Renal pelvis (tissue), 1 donor: ENCODE measurements at regions not wholly inside any gene's neighbourhood (a gene's known extent, or its start where the extent isn't known, plus 50 kb on each side); places are given as distances from the start of the nearest gene placed in this dataset.

Experiments used
- DNase-seq: peaks from one replicate; pipeline ENCODE4 v3.0.0-alpha.2; 2013

DNA sequence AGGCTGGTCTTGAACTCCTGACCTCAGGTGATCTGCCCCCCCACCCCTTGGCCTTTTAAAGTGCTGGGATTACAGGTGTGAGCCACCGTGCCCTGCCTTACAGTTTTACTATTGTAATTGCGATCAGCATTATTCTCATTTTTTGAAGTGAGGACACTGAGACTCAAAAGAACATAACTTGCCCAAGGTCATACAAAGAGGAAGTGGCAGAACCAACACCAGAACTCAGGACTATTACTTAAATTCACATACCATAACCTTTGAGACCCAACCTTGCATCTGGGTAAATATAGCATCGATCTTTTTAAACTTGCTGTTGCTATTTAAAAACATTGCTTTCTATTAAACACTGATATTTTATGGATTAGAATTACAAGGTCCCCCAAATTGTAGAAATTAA, 54.2 kb downstream of the FOXI1 start:
- no peak for DNase-seq

- DNase-seq, result no peak
Observed at GRCh38 chr5:170161069-170161468, 55.4 kb downstream of the FOXI1 start.

DNA sequence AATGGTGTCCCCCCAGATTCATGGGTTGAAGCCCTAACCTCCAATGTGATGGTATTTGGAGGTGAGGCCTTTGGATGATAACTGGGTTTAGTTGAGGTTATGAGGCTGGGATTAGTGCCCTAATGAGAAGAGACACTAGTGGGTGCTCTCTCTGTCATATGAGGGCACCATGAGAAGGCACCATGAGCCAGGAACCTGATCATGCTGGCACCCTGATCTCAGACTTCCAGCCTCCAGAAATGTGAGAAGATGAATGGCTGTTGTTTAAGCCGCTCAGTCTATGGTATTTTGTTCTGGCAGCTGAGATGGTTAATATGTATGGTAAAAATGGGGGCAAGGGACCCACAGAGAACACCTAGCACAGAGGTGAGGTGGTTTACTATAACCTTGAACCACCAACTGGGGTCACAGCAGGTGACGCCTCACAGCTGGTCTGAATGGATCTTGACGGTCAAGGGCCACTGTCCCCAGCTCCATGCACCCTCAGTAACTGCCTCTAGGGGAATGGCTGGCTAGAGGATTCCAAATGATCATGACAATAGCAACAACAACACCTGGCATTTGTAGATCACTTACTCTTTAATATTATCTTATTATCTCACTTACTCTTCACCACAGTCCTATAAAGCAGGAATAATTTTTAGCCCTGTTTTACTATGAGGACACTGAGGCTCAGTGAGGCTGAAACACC, 57.1 kb downstream of the FOXI1 start:
- no peak for DNase-seq

- no peak for DNase-seq
Observed at GRCh38 chr5:170164087-170164486, 58.4 kb downstream of the FOXI1 start.

DNA sequence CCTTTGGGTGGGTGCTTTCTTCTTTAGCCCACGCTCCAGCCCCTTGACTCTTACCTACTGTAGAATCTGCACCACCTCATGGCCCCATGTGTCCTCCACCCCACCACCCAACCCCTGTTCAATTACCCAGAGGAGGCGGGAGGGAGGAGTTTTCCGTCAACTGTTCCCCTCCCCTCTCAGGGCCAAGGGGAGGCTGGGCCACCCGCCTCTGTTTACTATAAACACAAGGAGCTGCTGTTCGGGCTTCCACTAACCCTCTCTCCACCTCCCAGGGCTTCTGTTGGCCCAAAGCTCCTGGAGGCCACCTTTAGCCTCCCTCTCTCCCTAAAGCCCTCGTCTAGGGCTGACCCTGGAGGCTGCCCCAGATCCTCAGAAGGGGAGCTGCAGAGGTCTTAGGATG, 59.2 kb downstream of the FOXI1 start:
- no peak for DNase-seq

DNA sequence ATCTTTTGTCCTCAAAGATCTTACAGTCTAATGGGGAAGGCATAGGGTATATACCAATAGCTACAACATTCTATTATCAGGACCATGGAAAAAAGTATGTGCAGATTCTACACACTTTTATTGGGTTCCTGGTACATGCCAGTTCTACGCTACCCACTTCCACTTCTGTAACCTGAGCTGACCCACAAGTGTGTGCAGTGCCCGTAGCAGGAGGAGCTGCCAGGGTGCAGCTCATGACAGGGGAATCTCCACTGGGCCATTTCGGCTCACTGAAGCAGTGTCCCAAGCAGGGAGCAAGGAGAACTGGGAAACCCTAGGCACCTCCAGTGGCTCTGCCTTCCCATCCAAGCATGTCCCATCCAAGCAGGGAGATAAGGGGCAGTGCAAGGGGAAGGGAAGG, 60.4 kb downstream of the FOXI1 start:
- no peak for DNase-seq

GRCh38 chr5:170168002-170168401, 62.3 kb downstream of the FOXI1 start:
- DNase-seq, result no peak

GRCh38 chr5:170168797-170169196, 63.1 kb downstream of the FOXI1 start:
- DNase-seq, result no peak

DNA sequence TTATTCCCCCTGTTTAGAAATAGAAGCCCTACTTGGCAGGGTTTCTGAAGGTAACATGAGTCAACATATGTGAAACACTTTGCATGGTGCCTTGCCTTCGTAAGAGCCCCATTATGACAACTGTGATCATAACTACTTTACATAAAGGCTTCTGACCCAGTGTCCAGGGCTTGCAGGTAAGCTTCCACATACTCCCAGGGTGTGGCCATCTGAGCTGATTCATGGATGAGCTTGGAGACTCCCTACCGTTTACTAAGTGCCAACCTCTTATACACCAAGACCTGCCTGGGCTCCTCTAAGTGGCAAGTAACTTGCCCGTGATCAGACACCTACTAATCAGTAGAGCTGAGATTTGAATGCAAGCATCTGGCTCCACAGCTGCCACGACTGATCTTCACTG, 62.8 kb upstream of the C5orf58 start:
- DNase-seq, result no peak

GRCh38 chr5:170171811-170172210, 61.0 kb upstream of the C5orf58 start:
- peak; percentile 29 for DNase-seq

GRCh38 chr5:170173227-170173626, 59.6 kb upstream of the C5orf58 start:
- no peak for DNase-seq

GRCh38 chr5:170173647-170174046, 59.1 kb upstream of the C5orf58 start:
- DNase-seq, result no peak

DNA sequence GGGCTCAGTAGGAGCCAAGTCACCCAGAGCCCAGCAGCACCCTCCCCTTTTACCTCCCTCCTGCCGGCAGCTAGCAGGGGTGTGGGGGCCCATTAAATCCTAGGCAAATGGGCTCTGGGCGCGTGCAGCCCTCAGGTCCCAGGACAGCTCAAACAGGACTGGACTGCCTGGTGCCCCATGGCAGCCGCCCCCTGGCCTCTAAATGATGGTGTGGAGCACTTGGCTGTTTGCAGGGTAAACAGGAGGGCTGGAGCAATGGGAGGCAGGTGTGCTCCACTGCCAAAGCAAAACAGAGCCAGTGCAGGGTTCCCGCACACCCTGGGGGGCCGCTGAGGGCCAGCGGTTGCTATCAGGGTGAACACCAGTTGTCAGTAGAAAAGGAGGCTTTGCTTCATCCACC, 55.9 kb upstream of the C5orf58 start:
- no peak for DNase-seq

DNA sequence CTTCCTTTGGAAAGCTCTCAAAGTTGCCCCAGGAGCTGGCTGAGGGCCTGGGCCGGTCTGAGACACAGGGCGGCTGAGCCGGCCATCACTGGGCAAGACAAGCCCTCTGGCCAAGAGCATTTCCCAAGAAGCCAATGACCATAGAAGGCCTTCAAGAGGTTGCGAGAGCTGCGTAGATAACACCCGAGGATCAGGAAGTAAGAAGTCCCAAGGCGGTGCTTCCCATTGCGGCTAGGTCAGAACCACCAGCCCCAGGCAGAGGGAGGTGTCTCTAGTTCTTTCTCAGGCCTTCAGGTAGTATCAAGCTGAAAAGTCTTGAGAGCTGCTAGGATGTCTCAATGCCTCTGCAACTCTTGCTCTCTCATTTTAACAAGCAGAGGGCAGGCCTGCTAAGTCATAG, 54.0 kb upstream of the C5orf58 start:
- DNase-seq, result no peak

DNA sequence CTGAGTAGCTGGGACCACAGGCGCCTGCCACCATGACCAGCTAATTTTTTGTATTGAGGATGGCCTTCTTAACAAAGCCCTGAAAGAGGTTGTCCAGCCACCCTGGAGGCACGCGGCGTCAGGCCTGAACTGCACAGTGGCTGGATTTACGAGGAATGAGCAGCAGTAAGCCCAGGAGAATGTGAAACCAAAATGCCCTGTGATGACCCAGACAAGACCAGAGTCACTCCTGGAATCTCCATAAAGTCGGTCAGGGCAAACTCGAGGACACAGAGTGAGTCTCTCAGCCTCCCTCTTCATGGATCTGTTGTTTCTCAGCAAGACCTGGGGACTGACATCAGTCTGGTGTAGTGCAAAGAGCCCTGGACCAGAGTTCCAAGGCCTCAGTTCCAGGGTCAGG, 53.2 kb upstream of the C5orf58 start:
- DNase-seq, result no peak

GRCh38 chr5:170181902-170182301, 50.9 kb upstream of the C5orf58 start:
- no peak for DNase-seq

- no peak for DNase-seq
Observed at GRCh38 chr5:170182491-170182890, 50.3 kb upstream of the C5orf58 start.
